Naive thymus-derived CD4-positive, alpha-beta T cell (primary cell): ENCODE measurements at regions not wholly inside any gene's neighbourhood (a gene's known extent, or its start where the extent isn't known, plus 50 kb on each side); places are given as distances from the start of the nearest gene placed in this dataset.

Experiments
- ATAC-seq: fragments of 150-1000 bp; cut with Tn5 transposase; 2 replicates; pipeline ENCODE4 v1.10.0; 2021; ENCODE audit warnings: mild to moderate bottlenecking, moderate library complexity
- CTCF ChIA-PET: fragments of 350-600 bp; sonication (Branson Sonifier 250); formaldehyde crosslinking; loops from one replicate; lab custom pipeline; 2021; ENCODE audit warnings: antibody characterized with exemption; lab: Charles Lee
- POLR2A ChIA-PET: fragments of 350-600 bp; sonication (Branson Sonifier 250); formaldehyde crosslinking; loops from one replicate; lab custom pipeline; 2021; ENCODE audit warnings: antibody characterized with exemption, inconsistent platforms; lab: Charles Lee
- DNase-seq, 9 donors: peaks; one replicate each; pipeline versions ENCODE4 v3.0.0 to v3.0.0-alpha.2; 2020 to 2022; ENCODE audit warnings: mixed read lengths in 1 of 9
- H3K27ac ChIP-seq: one replicate; pipeline ENCODE4 v1.7.0; 2013; ENCODE audit warnings: mild to moderate bottlenecking, low read depth, low read length, moderate library complexity
- H3K27me3 ChIP-seq, 2 donors: one replicate each; pipeline ENCODE4 v1.7.0; 2013; ENCODE audit warnings: low read length in 2 of 2, mild to moderate bottlenecking in 2 of 2, moderate library complexity in 2 of 2; ENCODE audit not compliant: control insufficient read depth in 2 of 2, insufficient read depth in 2 of 2
- H3K36me3 ChIP-seq, 3 experiments: 1 replicate in 2 of 3; 2 replicates in 1 of 3; pipeline ENCODE4 v1.7.0; 2013; ENCODE audit warnings: low read length in 3 of 3, mild to moderate bottlenecking in 3 of 3, moderate library complexity in 1 of 3; ENCODE audit not compliant: insufficient read depth in 3 of 3, control insufficient read depth in 2 of 3
- H3K4me1 ChIP-seq, 2 donors: one replicate each; pipeline ENCODE4 v1.7.0; 2013; ENCODE audit warnings: low read length in 2 of 2, mild to moderate bottlenecking in 2 of 2, moderate library complexity in 1 of 2; ENCODE audit not compliant: control insufficient read depth in 2 of 2, insufficient read depth in 2 of 2
- H3K4me3 ChIP-seq: 2 replicates; pipeline ENCODE4 v1.7.0; 2013; ENCODE audit warnings: mild to moderate bottlenecking, low read length
- H3K9me3 ChIP-seq, 3 experiments: 1 replicate in 2 of 3; 2 replicates in 1 of 3; pipeline ENCODE4 v1.7.0; 2013; ENCODE audit warnings: low read length in 3 of 3; ENCODE audit not compliant: control insufficient read depth in 2 of 3
- H3K27ac Mint-ChIP-seq, 9 donors: one replicate each; pipeline ENCODE4 v1.8.0; 2020 to 2022; ENCODE audit warnings: mixed read lengths in 9 of 9, mild to moderate bottlenecking in 8 of 9, moderate library complexity in 5 of 9, inconsistent platforms in 2 of 9
- H3K27me3 Mint-ChIP-seq, 5 donors: one replicate each; pipeline ENCODE4 v1.8.0; 2021 to 2022; ENCODE audit warnings: mixed read lengths in 5 of 5, mild to moderate bottlenecking in 1 of 5
- H3K36me3 Mint-ChIP-seq, 5 donors: one replicate each; pipeline ENCODE4 v1.8.0; 2020 to 2022; ENCODE audit warnings: mixed read lengths in 5 of 5, mild to moderate bottlenecking in 3 of 5, inconsistent platforms in 1 of 5
- H3K4me1 Mint-ChIP-seq, 7 donors: one replicate each; pipeline ENCODE4 v1.8.0; 2020 to 2022; ENCODE audit warnings: mixed read lengths in 7 of 7, mild to moderate bottlenecking in 3 of 7, inconsistent platforms in 1 of 7
- H3K4me3 Mint-ChIP-seq, 10 donors: one replicate each; pipeline ENCODE4 v1.8.0; 2020 to 2022; ENCODE audit warnings: mild to moderate bottlenecking in 10 of 10, mixed read lengths in 10 of 10, moderate library complexity in 6 of 10, inconsistent platforms in 2 of 10
- H3K9me3 Mint-ChIP-seq, 11 donors: one replicate each; pipeline ENCODE4 v1.8.0; 2020 to 2022; ENCODE audit warnings: mixed read lengths in 11 of 11, mild to moderate bottlenecking in 4 of 11, inconsistent platforms in 1 of 11, moderate library complexity in 1 of 11
- intact Hi-C, 2 donors: fragments of 100-400 bp; cut with micrococcal nuclease; formaldehyde crosslinking; loops; one replicate each; pipeline ENCODE4 v1.15.1; 2023

DNA sequence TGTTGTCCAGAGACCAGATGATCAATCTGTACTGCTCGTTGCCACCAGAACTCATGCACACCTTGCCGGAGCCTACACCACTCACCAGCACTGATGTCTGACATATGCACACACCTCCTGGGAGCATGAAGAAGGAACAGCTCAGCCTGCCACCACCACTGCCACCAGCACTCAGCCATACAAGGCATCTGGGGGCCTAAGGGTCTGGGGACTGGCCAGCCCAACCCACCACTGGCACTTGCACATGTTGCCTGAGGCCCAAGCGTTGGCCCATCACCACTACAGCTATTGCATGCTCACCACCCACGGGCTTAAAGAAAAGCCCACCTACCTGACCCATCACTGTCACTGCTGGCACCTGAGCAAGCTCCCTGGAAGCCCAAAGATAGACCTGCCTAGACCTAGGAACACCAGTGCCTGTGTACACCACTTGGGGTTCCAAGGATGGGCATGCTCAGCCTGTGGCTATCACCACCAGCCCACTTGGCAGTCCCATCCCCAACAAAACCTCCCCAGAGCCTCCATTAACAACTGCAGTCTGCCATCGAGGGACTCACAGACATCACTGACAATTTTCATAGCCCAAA is 174.3 kb upstream of the GRID2 start:
- Histone ChIP-seq H3K36me3 (no peaks in the 10 kb centered on the region), H3K27me3 (no peaks in the 10 kb centered on the region), H3K4me1 (no peaks in the 10 kb centered on the region), H3K9me3 (no peaks in the 10 kb centered on the region), H3K4me3 (no peak overlapping the region), H3K27ac (no peak overlapping the region)
- peaks cover 4 to 52% (median 25%) of the 10 kb centered on the region in 11 donors for H3K9me3 Mint-ChIP-seq
- ChIA-PET CTCF (no interaction called here), POLR2A (no interaction called here)
- H3K27me3 Mint-ChIP-seq: no peaks in the 10 kb centered on the region
- no peaks in the 10 kb centered on the region for H3K36me3 Mint-ChIP-seq
- ATAC-seq: no peak
- intact Hi-C loops: no loop called here
- H3K4me3 Mint-ChIP-seq: no peak overlapping the region
- no peak for DNase-seq
- H3K4me1 Mint-ChIP-seq: no peaks in the 10 kb centered on the region
- no peak overlapping the region for H3K27ac Mint-ChIP-seq

DNA sequence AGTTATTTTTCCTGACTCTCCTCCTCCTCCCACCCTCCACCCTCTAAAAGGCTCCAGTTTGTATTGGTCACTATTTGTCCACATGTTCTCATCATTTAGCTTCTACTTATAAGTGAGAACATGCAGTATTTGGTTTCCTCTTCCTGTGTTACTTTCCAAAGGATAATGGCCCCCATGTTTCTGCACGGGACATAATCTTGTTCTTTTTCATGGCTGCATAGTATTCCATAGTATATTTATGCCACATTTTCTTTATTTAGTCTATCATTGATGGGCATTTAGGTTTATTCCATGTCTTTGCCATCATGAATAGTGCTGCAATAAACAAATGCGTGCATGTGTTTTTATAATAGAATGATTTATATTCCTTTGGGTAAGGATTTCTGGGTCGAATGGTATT is 167.3 kb upstream of the GRID2 start:
- no peaks in the 10 kb centered on the region for H3K27me3 ChIP-seq
- no peak for DNase-seq
- H3K4me1 Mint-ChIP-seq: no peaks in the 10 kb centered on the region
- H3K4me3 ChIP-seq: no peak overlapping the region
- no peak overlapping the region for H3K27ac ChIP-seq
- no peaks in the 10 kb centered on the region for H3K36me3 ChIP-seq
- ChIA-PET POLR2A (no interaction called here), CTCF (no interaction called here)
- peaks cover 2 to 40% (median 17%) of the 10 kb centered on the region in 11 donors for H3K9me3 Mint-ChIP-seq
- intact Hi-C loops: no loop called here
- H3K27me3 Mint-ChIP-seq: no peaks in the 10 kb centered on the region
- peaks cover 0 to 5% (median 0%) of the 10 kb centered on the region in 3 experiments for H3K9me3 ChIP-seq
- no peaks in the 10 kb centered on the region for H3K4me1 ChIP-seq
- ATAC-seq: no peak
- H3K27ac Mint-ChIP-seq: no peak overlapping the region
- H3K4me3 Mint-ChIP-seq: no peak overlapping the region
- no peaks in the 10 kb centered on the region for H3K36me3 Mint-ChIP-seq

DNA sequence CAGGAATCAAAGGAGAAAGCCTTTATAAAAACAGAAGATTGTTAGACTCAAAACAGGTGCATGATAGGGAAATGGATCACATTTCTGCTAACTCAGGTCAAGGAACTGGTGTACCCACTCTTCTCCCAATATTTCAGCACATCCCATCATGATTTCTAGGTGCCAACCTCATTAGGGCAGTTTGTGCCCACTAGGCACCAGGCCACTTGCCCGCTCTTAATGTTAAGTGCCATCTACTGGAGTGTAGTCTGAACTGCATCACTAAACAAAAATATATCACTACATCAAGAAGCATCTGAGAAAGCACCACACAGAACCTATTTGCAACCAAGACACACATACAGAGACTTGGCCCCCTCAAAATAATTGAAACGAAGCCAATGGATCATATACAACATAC is 140.4 kb upstream of the GRID2 start:
- DNase-seq (no peak), ATAC-seq (no peak)
- ChIA-PET POLR2A (no interaction called here), CTCF (no interaction called here)
- Mint-ChIP-seq H3K4me3 (no peak overlapping the region), H3K36me3 (no peaks in the 10 kb centered on the region), H3K9me3 (peaks cover 4 to 52% (median 19%) of the 10 kb centered on the region in 11 donors), H3K27ac (no peak overlapping the region), H3K27me3 (no peaks in the 10 kb centered on the region), H3K4me1 (no peaks in the 10 kb centered on the region)
- Histone ChIP-seq H3K27me3 (no peaks in the 10 kb centered on the region), H3K9me3 (peaks cover 0 to 4% (median 0%) of the 10 kb centered on the region in 3 experiments), H3K4me3 (no peak overlapping the region), H3K36me3 (no peaks in the 10 kb centered on the region), H3K27ac (no peak overlapping the region), H3K4me1 (no peaks in the 10 kb centered on the region)
- intact Hi-C loops: loop anchor here in 1 of 2 donors (5.0 kb wide), 1 partner anchor 1846 kb away; no protein-coding TSS in a partner anchor

DNA sequence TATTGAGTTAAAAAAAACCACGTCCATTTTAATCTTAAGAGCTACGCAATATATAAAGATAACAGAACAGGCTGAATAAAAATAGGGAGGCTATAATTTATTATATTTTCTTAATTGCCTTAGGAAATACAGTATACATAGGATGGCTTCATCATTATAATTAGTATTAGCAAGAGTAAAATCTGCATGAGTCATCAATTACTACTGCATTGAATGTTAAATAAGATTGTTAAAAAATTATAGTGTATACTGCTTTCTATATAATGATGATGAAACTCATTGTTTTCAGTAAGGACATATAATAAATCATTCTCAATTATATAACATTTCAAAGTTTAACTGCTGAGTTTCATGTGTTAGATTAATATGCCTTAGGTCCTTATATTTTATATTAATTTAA is 133.4 kb upstream of the GRID2 start:
- intact Hi-C loops: no loop called here
- no peak overlapping the region for H3K4me3 Mint-ChIP-seq
- CTCF ChIA-PET: no interaction called here

DNA sequence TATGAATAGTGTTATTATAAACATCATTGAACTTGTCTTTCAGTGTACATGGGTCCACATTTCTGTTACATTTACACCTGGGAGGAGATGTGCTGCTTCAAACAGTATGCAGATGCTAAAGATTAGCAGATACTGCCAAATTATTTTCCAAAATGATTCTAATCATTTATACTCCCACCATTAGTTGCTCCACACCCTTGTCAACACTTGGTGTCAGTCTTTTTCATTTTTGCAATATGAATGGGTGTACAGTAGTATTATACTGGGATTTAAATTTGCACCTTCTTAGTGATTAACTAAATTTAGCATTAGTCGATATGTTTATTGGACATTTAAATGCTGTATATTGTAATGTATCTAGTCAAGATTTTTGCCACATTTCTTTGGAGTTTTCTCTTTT is 131.6 kb upstream of the GRID2 start:
- Mint-ChIP-seq H3K36me3 (no peaks in the 10 kb centered on the region), H3K9me3 (peaks cover 0 to 15% (median 5%) of the 10 kb centered on the region in 11 donors), H3K27me3 (no peaks in the 10 kb centered on the region), H3K4me3 (no peak overlapping the region), H3K4me1 (no peaks in the 10 kb centered on the region), H3K27ac (no peak overlapping the region)
- ChIA-PET POLR2A (no interaction called here), CTCF (no interaction called here)
- intact Hi-C loops: no loop called here
- ATAC-seq (no peak), DNase-seq (no peak)
- no peak overlapping the region for H3K27ac ChIP-seq
- H3K4me1 ChIP-seq: no peaks in the 10 kb centered on the region
- H3K9me3 ChIP-seq: no peaks in the 10 kb centered on the region
- H3K4me3 ChIP-seq: no peak overlapping the region
- no peaks in the 10 kb centered on the region for H3K27me3 ChIP-seq
- no peaks in the 10 kb centered on the region for H3K36me3 ChIP-seq

More for the DNA sequence above, 133.4 kb upstream of the GRID2 start:
- no peaks in the 10 kb centered on the region for H3K27me3 ChIP-seq
- peaks cover 3 to 25% (median 8%) of the 10 kb centered on the region in 11 donors for H3K9me3 Mint-ChIP-seq
- ATAC-seq: no peak
- no peak for DNase-seq
- no peak overlapping the region for H3K27ac ChIP-seq
- POLR2A ChIA-PET: no interaction called here
- no peaks in the 10 kb centered on the region for H3K9me3 ChIP-seq
- no peaks in the 10 kb centered on the region for H3K36me3 Mint-ChIP-seq
- H3K4me1 ChIP-seq: no peaks in the 10 kb centered on the region
- no peak overlapping the region for H3K27ac Mint-ChIP-seq
- H3K27me3 Mint-ChIP-seq: no peaks in the 10 kb centered on the region
- no peaks in the 10 kb centered on the region for H3K36me3 ChIP-seq
- no peak overlapping the region for H3K4me3 ChIP-seq
- H3K4me1 Mint-ChIP-seq: no peaks in the 10 kb centered on the region

GRCh38 chr4:92175250-92175649 is 128.5 kb upstream of the GRID2 start:
- H3K27me3 Mint-ChIP-seq: no peaks in the 10 kb centered on the region
- CTCF ChIA-PET: no interaction called here
- H3K36me3 Mint-ChIP-seq: no peaks in the 10 kb centered on the region
- Histone ChIP-seq H3K4me3 (no peak overlapping the region), H3K36me3 (no peaks in the 10 kb centered on the region), H3K9me3 (no peaks in the 10 kb centered on the region), H3K27ac (no peak overlapping the region), H3K27me3 (no peaks in the 10 kb centered on the region), H3K4me1 (no peaks in the 10 kb centered on the region)
- no peak overlapping the region for H3K27ac Mint-ChIP-seq
- H3K9me3 Mint-ChIP-seq: peaks cover 0 to 13% (median 2%) of the 10 kb centered on the region in 11 donors
- POLR2A ChIA-PET: no interaction called here
- no peak for ATAC-seq
- H3K4me3 Mint-ChIP-seq: no peak overlapping the region
- no peaks in the 10 kb centered on the region for H3K4me1 Mint-ChIP-seq
- DNase-seq: no peak
- intact Hi-C loops: no loop called here

- DNase-seq: no peak
- Mint-ChIP-seq H3K27ac (no peak overlapping the region), H3K36me3 (no peaks in the 10 kb centered on the region), H3K9me3 (peaks cover 3 to 31% (median 10%) of the 10 kb centered on the region in 11 donors), H3K4me3 (no peak overlapping the region), H3K27me3 (no peaks in the 10 kb centered on the region), H3K4me1 (no peaks in the 10 kb centered on the region)
- POLR2A ChIA-PET: no interaction called here
- H3K9me3 ChIP-seq: peaks cover 0 to 7% (median 0%) of the 10 kb centered on the region in 3 experiments
- intact Hi-C loops: no loop called here
- H3K4me1 ChIP-seq: no peaks in the 10 kb centered on the region
- H3K27me3 ChIP-seq: no peaks in the 10 kb centered on the region
- no peak overlapping the region for H3K4me3 ChIP-seq
- H3K27ac ChIP-seq: no peak overlapping the region
- no peaks in the 10 kb centered on the region for H3K36me3 ChIP-seq
- peak; percentile 22 for ATAC-seq
- CTCF ChIA-PET: no interaction called here
These were observed 121.6 kb upstream of the GRID2 start for GRCh38 chr4:92182006-92182735.
